ENCODE measurements at regions not wholly inside any gene's neighbourhood (a gene's known extent, or its start where the extent isn't known, plus 50 kb on each side); places are given as distances from the start of the nearest gene placed in this dataset.

GRCh38 chr9:73799446-73799845 lies 647.8 kb downstream of the ANXA1 start:
- H3K36me3 ChIP-seq (ENCODE audit: insufficient read depth, low read length): no peaks in the 10 kb centered on the region
- no peak overlapping the region for H3K4me2 ChIP-seq (ENCODE audit: low read length)
- H3K27me3 ChIP-seq (ENCODE audit: insufficient read depth, low read length): no peaks in the 10 kb centered on the region
- no peaks in the 10 kb centered on the region for H3K9me2 ChIP-seq (ENCODE audit: low read depth, low read length)
- H4K20me1 ChIP-seq (ENCODE audit: insufficient read depth, low read length): no peaks in the 10 kb centered on the region
- H3K4me3 ChIP-seq (ENCODE audit: low read depth, low read length, poor library complexity, severe bottlenecking): no peak overlapping the region
- H2AFZ ChIP-seq (ENCODE audit: low read length): no peak overlapping the region
- no peaks in the 10 kb centered on the region for H3F3A ChIP-seq (ENCODE audit: insufficient read depth, low read length)
- no peaks in the 10 kb centered on the region for H3K79me2 ChIP-seq (ENCODE audit: insufficient read depth, low read length)
- H3K9ac ChIP-seq (ENCODE audit: low read length): no peak overlapping the region
- H3K9me3 ChIP-seq (ENCODE audit: low read length): no peaks in the 10 kb centered on the region
- H3K4me1 ChIP-seq (ENCODE audit: insufficient read depth, low read length, severe bottlenecking): no peaks in the 10 kb centered on the region
- no peak for TF ChIP-seq EZH2 (IDR thresholded peaks at IDR 0.05; ENCODE audit: borderline replicate concordance, low read length)
- no peak for TF ChIP-seq CTCF (IDR thresholded peaks at IDR 0.05; ENCODE audit: low read length)
- H3K27ac ChIP-seq (ENCODE audit: low read depth, low read length, poor library complexity, severe bottlenecking): no peak overlapping the region

DNA sequence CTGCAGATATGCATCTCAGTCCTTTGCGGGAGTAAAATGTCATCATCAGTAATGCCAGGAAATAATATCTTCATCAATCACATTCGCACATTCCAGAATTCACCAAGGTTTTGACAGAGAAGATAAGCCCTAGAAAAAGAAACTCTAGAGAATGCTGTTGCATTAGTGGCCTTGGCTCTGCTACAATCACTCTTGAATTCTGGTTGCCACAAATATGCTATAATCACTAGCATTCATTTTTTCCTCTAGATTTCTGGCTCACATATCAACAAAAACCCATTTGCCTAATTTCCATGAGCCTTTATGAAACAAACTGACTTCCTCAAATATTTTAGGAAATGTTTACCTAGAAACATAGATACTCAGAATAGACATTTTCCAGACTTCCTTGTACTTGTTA lies 653.4 kb downstream of the ANXA1 start:
- Histone ChIP-seq H3K27me3 (ENCODE audit: insufficient read depth, low read length) (no peaks in the 10 kb centered on the region), H3K9me2 (ENCODE audit: low read depth, low read length) (no peaks in the 10 kb centered on the region), H3K79me2 (ENCODE audit: insufficient read depth, low read length) (no peaks in the 10 kb centered on the region), H4K20me1 (ENCODE audit: insufficient read depth, low read length) (no peaks in the 10 kb centered on the region), H3K4me1 (ENCODE audit: insufficient read depth, low read length, severe bottlenecking) (no peaks in the 10 kb centered on the region), H3K27ac (ENCODE audit: low read depth, low read length, poor library complexity, severe bottlenecking) (no peak overlapping the region), H3F3A (ENCODE audit: insufficient read depth, low read length) (no peaks in the 10 kb centered on the region), H2AFZ (ENCODE audit: low read length) (no peak overlapping the region), H3K9me3 (ENCODE audit: low read length) (no peaks in the 10 kb centered on the region), H3K4me3 (ENCODE audit: low read depth, low read length, poor library complexity, severe bottlenecking) (no peak overlapping the region), H3K9ac (ENCODE audit: low read length) (no peak overlapping the region), H3K4me2 (ENCODE audit: low read length) (no peak overlapping the region), H3K36me3 (ENCODE audit: insufficient read depth, low read length) (no peaks in the 10 kb centered on the region)
- no peak for TF ChIP-seq CTCF (IDR thresholded peaks at IDR 0.05; ENCODE audit: low read length)
- TF ChIP-seq EZH2 (IDR thresholded peaks at IDR 0.05; ENCODE audit: borderline replicate concordance, low read length): no peak

GRCh38 chr9:73805853-73806458 lies 654.3 kb downstream of the ANXA1 start:
- no peaks in the 10 kb centered on the region for H3F3A ChIP-seq (ENCODE audit: insufficient read depth, low read length)
- TF ChIP-seq CTCF (IDR thresholded peaks at IDR 0.05; ENCODE audit: low read length) (no peak), EZH2 (IDR thresholded peaks at IDR 0.05; ENCODE audit: borderline replicate concordance, low read length) (no peak)
- no peak overlapping the region for H3K9ac ChIP-seq (ENCODE audit: low read length)
- H3K36me3 ChIP-seq (ENCODE audit: insufficient read depth, low read length): no peaks in the 10 kb centered on the region
- no peaks in the 10 kb centered on the region for H3K4me1 ChIP-seq (ENCODE audit: insufficient read depth, low read length, severe bottlenecking)
- no peak overlapping the region for H3K27ac ChIP-seq (ENCODE audit: low read depth, low read length, poor library complexity, severe bottlenecking)
- no peak overlapping the region for H3K4me3 ChIP-seq (ENCODE audit: low read depth, low read length, poor library complexity, severe bottlenecking)
- no peak overlapping the region for H2AFZ ChIP-seq (ENCODE audit: low read length)
- H3K27me3 ChIP-seq (ENCODE audit: insufficient read depth, low read length): no peaks in the 10 kb centered on the region
- no peaks in the 10 kb centered on the region for H3K9me2 ChIP-seq (ENCODE audit: low read depth, low read length)
- no peaks in the 10 kb centered on the region for H4K20me1 ChIP-seq (ENCODE audit: insufficient read depth, low read length)
- H3K9me3 ChIP-seq (ENCODE audit: low read length): no peaks in the 10 kb centered on the region
- H3K79me2 ChIP-seq (ENCODE audit: insufficient read depth, low read length): no peaks in the 10 kb centered on the region
- no peak overlapping the region for H3K4me2 ChIP-seq (ENCODE audit: low read length)
